C4-2B (cell line): ENCODE measurements at regions not wholly inside any gene's neighbourhood (a gene's known extent, or its start where the extent isn't known, plus 50 kb on each side); places are given as distances from the start of the nearest gene placed in this dataset.

Source experiments
- ZFX ChIP-seq: fragments of 450-650 bp; IDR thresholded peaks from 2 replicates; pipeline ENCODE4 v1.6.1; 2017
- TF ChIP-seq, protein P1 (sequence below): fragments of 450-650 bp; conservative IDR thresholded peaks from 2 replicates; pipeline ENCODE4 v1.5.1; 2017; ENCODE audit warnings: mild to moderate bottlenecking

GRCh38 chr7:9719303-9719702, 1254.4 kb upstream of the PHF14 start:
- TF ChIP-seq, protein P1, sequence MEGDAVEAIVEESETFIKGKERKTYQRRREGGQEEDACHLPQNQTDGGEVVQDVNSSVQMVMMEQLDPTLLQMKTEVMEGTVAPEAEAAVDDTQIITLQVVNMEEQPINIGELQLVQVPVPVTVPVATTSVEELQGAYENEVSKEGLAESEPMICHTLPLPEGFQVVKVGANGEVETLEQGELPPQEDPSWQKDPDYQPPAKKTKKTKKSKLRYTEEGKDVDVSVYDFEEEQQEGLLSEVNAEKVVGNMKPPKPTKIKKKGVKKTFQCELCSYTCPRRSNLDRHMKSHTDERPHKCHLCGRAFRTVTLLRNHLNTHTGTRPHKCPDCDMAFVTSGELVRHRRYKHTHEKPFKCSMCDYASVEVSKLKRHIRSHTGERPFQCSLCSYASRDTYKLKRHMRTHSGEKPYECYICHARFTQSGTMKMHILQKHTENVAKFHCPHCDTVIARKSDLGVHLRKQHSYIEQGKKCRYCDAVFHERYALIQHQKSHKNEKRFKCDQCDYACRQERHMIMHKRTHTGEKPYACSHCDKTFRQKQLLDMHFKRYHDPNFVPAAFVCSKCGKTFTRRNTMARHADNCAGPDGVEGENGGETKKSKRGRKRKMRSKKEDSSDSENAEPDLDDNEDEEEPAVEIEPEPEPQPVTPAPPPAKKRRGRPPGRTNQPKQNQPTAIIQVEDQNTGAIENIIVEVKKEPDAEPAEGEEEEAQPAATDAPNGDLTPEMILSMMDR, result no peak
- no peak for TF ChIP-seq ZFX
